Esophagus muscularis mucosa (tissue), 4 donors: ENCODE measurements at regions not wholly inside any gene's neighbourhood (a gene's known extent, or its start where the extent isn't known, plus 50 kb on each side); places are given as distances from the start of the nearest gene placed in this dataset.
"Not testable (repeated sequence)": the region's sequence is repeated elsewhere in the genome, so short reads cannot be mapped to it uniquely, and the experiment has no call there.

ENCODE experiments used
- DNase-seq: peaks from one replicate; pipeline ENCODE4 v3.0.0-alpha.2; 2017; ENCODE audit errors: extremely low spot score
- H3K27ac ChIP-seq, 4 donors: fragments of 200-600 bp; sonication (generic); replicated peaks in 1 of 4; 1 replicate in 3 of 4; 2 replicates in 1 of 4; pipeline ENCODE4 v1.5.1; 2016 to 2019; ENCODE audit warnings: mild to moderate bottlenecking in 1 of 4
- H3K27me3 ChIP-seq, 4 donors: fragments of 200-600 bp; sonication (generic); one replicate each; pipeline versions ENCODE4 v1.5.1 to v1.6.0; 2016 to 2019
- H3K36me3 ChIP-seq, 4 donors: fragments of 200-600 bp; sonication (generic); one replicate each; pipeline ENCODE4 v1.5.1; 2016 to 2019
- H3K4me1 ChIP-seq, 4 donors: fragments of 200-600 bp; sonication (generic); one replicate each; pipeline ENCODE4 v1.5.1; 2016 to 2019
- H3K4me3 ChIP-seq, 4 donors: fragments of 200-600 bp; sonication (generic); 1 replicate in 2 of 4; 2 replicates in 2 of 4; pipeline ENCODE4 v1.5.1; 2016 to 2019; ENCODE audit warnings: mild to moderate bottlenecking in 4 of 4, moderate library complexity in 1 of 4
- H3K9me3 ChIP-seq, 4 donors: fragments of 200-600 bp; sonication (generic); 1 replicate in 3 of 4; 2 replicates in 1 of 4; pipeline ENCODE4 v1.5.1; 2016 to 2019
- EP300 ChIP-seq: sonication (generic); formaldehyde crosslinking; IDR thresholded peaks from one replicate; pipeline ENCODE4 v1.6.1; 2017; ENCODE audit warnings: antibody characterized with exemption
- POLR2A ChIP-seq: fragments of 450-650 bp; IDR thresholded peaks from one replicate; pipeline ENCODE4 v1.6.1; 2017; ENCODE audit warnings: antibody characterized with exemption, moderate library complexity, mild to moderate bottlenecking, low read depth
- POLR2AphosphoS5 ChIP-seq, 2 donors: sonication (generic); formaldehyde crosslinking; IDR thresholded peaks; one replicate each; pipeline ENCODE4 v1.6.1; 2017; ENCODE audit warnings: antibody characterized with exemption in 2 of 2
- WGBS: methylation state at CpG from one replicate; pipeline ENCODE4 v1.1.5; 2018; 5-methylcytosine and 5-hydroxymethylcytosine counted together
- intact Hi-C: fragments of 100-400 bp; cut with DNase I; formaldehyde crosslinking; loops from one replicate; pipeline ENCODE4 v1.15.1; 2023
- TF ChIP-seq, protein P1 (sequence below), 3 experiments: fragments of 200-600 bp in 2 of 3; fragments of 450-650 bp in 1 of 3; sonication (generic) in 2 of 3; IDR thresholded peaks; one replicate each; pipeline ENCODE4 v1.5.1; 2017 to 2019; ENCODE audit warnings: antibody characterized with exemption in 3 of 3, mild to moderate bottlenecking in 2 of 3, moderate library complexity in 1 of 3

DNA sequence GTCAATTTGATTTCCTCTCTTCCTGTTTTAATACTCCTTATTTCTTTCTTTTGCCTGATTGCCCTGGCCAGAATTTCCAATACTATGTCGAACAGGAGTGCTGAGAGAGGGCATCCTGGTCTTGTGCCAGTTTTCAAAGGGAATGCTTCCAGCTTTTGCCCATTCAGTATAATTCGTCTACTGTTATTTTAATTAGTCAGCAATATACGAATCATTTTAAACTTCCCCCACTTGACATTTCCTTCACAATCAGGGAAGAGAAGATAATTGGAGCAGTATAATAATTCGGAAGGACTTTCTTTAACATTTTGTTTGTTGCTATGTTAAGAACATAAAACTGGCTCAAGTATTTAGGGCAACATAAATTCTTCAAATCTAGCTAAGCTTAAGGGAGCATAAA lies 860.3 kb upstream of the SLC35B3 start:
- Histone ChIP-seq H3K27ac (no peak overlapping the region), H3K4me1 (no peaks in the 10 kb centered on the region), H3K36me3 (no peaks in the 10 kb centered on the region), H3K27me3 (no peaks in the 10 kb centered on the region), H3K9me3 (peaks cover 0 to 5% (median 0%) of the 10 kb centered on the region in 4 donors), H3K4me3 (no peak overlapping the region)
- intact Hi-C loops: no loop called here
- DNase-seq: no peak
- no peak for TF ChIP-seq POLR2A
- TF ChIP-seq, protein P1, sequence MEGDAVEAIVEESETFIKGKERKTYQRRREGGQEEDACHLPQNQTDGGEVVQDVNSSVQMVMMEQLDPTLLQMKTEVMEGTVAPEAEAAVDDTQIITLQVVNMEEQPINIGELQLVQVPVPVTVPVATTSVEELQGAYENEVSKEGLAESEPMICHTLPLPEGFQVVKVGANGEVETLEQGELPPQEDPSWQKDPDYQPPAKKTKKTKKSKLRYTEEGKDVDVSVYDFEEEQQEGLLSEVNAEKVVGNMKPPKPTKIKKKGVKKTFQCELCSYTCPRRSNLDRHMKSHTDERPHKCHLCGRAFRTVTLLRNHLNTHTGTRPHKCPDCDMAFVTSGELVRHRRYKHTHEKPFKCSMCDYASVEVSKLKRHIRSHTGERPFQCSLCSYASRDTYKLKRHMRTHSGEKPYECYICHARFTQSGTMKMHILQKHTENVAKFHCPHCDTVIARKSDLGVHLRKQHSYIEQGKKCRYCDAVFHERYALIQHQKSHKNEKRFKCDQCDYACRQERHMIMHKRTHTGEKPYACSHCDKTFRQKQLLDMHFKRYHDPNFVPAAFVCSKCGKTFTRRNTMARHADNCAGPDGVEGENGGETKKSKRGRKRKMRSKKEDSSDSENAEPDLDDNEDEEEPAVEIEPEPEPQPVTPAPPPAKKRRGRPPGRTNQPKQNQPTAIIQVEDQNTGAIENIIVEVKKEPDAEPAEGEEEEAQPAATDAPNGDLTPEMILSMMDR (IDR thresholded peaks at IDR 0.05): no peak
- TF ChIP-seq EP300: no peak
- no peak for TF ChIP-seq POLR2AphosphoS5 (IDR thresholded peaks at IDR 0.05)
- 83% methylated on average over 4 of the region's 4 CpGs for WGBS

DNA sequence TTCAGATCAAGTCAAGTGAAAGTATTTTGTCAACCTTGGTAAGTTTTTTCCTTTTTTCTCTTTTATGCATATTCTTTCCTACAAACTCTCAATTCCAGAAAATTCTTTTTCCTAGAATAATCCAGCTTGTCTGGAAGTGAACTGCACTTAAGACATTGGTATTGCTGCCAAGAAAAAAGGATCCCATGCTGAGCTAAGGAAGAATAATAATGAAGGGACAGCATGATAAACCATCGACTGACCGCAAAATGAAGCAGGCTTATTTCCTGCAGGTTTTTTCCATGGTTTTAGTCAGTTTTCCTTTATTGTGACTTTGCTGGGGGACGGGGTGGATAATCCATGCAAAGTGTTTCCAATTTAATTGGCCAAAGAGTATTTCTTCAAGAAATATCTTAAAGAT lies 857.6 kb upstream of the SLC35B3 start:
- TF ChIP-seq POLR2A (no peak), EP300 (no peak), POLR2AphosphoS5 (IDR thresholded peaks at IDR 0.05) (no peak)
- TF ChIP-seq, protein P1 (IDR thresholded peaks at IDR 0.05): no peak
- H3K36me3 ChIP-seq: no peaks in the 10 kb centered on the region
- intact Hi-C loops: no loop called here
- DNase-seq: no peak
- no peak overlapping the region for H3K27ac ChIP-seq
- H3K4me1 ChIP-seq: no peaks in the 10 kb centered on the region
- no peaks in the 10 kb centered on the region for H3K27me3 ChIP-seq
- peaks cover 0 to 5% (median 0%) of the 10 kb centered on the region in 4 donors for H3K9me3 ChIP-seq
- 37% methylated on average over 3 of the region's 3 CpGs for WGBS
- no peak overlapping the region for H3K4me3 ChIP-seq

DNA sequence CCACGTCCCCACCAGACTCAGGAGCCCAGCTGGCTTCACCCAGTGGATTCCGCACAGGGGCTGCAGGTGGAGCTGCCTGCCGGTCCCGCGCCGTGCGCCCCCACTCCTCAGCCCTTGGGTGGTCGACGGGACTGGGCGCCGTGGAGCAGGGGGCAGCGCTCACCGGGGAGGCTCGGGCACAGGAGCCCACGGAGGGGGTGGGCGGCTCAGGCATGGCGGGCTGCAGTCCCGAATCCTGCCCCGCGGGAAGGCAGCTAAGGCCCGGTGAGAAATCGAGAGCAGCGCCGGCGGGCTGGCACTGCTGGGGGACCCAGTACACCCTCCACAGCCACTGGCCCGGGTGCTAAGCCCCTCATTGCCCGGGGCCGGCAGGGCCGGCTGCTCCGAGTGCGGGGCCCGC lies 855.0 kb upstream of the SLC35B3 start:
- H3K27me3 ChIP-seq, intact Hi-C loops, H3K9me3 ChIP-seq, DNase-seq, H3K36me3 ChIP-seq, H3K4me1 ChIP-seq, H3K4me3 ChIP-seq, H3K27ac ChIP-seq: not testable (repeated sequence)
- 94% methylated on average over 31 of the region's 32 CpGs for WGBS

DNA sequence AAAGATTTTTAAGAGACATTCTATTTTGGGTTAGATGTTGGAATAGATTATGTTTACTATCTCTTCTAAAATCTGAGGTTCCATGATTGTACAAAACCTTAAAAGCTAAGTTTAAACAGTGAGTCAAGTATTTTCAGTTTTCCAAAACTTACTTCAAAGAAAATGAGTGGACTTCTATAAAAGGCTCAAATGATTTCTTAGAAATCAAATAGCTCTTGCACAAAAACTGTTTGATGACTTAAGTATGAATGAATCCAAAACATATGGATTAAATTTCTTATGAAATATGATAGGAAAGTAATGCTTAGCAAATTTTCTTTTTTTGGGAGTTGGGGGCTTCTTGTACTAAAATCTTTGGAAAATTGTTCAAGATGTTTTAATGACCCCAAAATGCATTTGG lies 837.3 kb upstream of the SLC35B3 start:
- Histone ChIP-seq H3K4me1 (no peaks in the 10 kb centered on the region), H3K27ac (no peak overlapping the region), H3K27me3 (no peaks in the 10 kb centered on the region), H3K4me3 (no peak overlapping the region), H3K9me3 (peaks cover 0 to 4% (median 0%) of the 10 kb centered on the region in 4 donors), H3K36me3 (no peaks in the 10 kb centered on the region)
- DNase-seq: no peak
- intact Hi-C loops: no loop called here
- TF ChIP-seq POLR2A (no peak), EP300 (no peak), POLR2AphosphoS5 (IDR thresholded peaks at IDR 0.05) (no peak)
- TF ChIP-seq, protein P1 (IDR thresholded peaks at IDR 0.05): no peak

DNA sequence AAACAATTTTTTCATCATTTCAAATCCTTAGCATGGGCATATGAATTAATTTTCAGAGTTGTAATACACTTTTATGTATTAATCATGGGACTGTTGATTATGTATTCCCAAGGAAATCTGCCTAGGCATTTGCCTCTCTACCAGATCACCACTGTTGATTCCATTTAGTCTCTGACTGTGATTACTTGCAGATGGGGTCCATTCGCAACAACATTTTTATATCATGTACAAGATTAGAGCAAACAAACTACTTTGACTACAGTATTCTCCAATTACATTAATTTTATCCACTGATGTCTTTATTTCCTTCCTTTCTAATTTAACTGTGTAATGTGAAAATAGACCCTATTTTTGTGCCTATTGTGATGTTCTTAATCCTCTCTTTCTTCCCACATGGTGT lies 831.4 kb upstream of the SLC35B3 start:
- WGBS: 81% methylated on average over 1 of the region's 1 CpG
- no peak for DNase-seq
- Histone ChIP-seq H3K4me1 (no peaks in the 10 kb centered on the region), H3K27me3 (no peaks in the 10 kb centered on the region), H3K27ac (no peak overlapping the region), H3K4me3 (no peak overlapping the region), H3K9me3 (peaks cover 0 to 4% (median 0%) of the 10 kb centered on the region in 4 donors), H3K36me3 (no peaks in the 10 kb centered on the region)
- intact Hi-C loops: no loop called here
- TF ChIP-seq POLR2AphosphoS5 (IDR thresholded peaks at IDR 0.05) (no peak), POLR2A (no peak), EP300 (no peak)
- TF ChIP-seq, protein P1 (IDR thresholded peaks at IDR 0.05): no peak
